ENCODE measurements at regions not wholly inside any gene's neighbourhood (a gene's known extent, or its start where the extent isn't known, plus 50 kb on each side); places are given as distances from the start of the nearest gene placed in this dataset.

GRCh38 chr2:122011493-122012270, 256.2 kb downstream of the TSN start:
- no peak for DNase-seq (ENCODE audit: low read depth)
- no peak overlapping the region for H3K4me3 ChIP-seq (ENCODE audit: low read depth, low read length)
- TF ChIP-seq MAX (IDR thresholded peaks at IDR 0.05; ENCODE audit: low read depth, low read length) (no peak), MYC (IDR thresholded peaks at IDR 0.05; ENCODE audit: low read depth, low read length) (no peak), POLR2A (IDR thresholded peaks at IDR 0.05; ENCODE audit: extremely low read depth, insufficient read length) (no peak)
- TF ChIP-seq, protein P1, sequence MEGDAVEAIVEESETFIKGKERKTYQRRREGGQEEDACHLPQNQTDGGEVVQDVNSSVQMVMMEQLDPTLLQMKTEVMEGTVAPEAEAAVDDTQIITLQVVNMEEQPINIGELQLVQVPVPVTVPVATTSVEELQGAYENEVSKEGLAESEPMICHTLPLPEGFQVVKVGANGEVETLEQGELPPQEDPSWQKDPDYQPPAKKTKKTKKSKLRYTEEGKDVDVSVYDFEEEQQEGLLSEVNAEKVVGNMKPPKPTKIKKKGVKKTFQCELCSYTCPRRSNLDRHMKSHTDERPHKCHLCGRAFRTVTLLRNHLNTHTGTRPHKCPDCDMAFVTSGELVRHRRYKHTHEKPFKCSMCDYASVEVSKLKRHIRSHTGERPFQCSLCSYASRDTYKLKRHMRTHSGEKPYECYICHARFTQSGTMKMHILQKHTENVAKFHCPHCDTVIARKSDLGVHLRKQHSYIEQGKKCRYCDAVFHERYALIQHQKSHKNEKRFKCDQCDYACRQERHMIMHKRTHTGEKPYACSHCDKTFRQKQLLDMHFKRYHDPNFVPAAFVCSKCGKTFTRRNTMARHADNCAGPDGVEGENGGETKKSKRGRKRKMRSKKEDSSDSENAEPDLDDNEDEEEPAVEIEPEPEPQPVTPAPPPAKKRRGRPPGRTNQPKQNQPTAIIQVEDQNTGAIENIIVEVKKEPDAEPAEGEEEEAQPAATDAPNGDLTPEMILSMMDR (IDR thresholded peaks at IDR 0.05; ENCODE audit: low read depth, low read length): no peak

DNA sequence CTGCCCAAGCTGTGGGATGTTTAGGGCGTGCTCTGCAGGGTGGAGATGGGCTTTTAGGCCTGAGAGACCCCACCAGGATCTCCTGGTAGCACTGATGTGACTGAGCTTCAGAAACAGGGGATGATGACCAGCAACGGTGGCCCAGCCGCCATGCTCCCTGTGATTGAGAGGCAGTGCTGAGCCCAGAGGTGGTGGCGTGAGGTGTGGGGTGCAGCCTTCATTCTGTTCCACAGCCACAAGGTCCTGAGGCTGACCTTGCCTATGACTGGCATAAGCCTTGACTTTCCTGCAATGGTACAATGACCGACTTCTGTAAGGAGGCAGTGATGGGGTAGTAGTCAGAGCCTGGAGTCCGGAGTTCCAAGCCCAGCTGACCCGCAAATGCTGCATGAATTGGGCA, 263.3 kb downstream of the TSN start:
- no peak overlapping the region for H3K4me3 ChIP-seq (ENCODE audit: low read depth, low read length)
- no peak for DNase-seq (ENCODE audit: low read depth)
- no peak for TF ChIP-seq MYC (IDR thresholded peaks at IDR 0.05; ENCODE audit: low read depth, low read length)
- TF ChIP-seq MAX (IDR thresholded peaks at IDR 0.05; ENCODE audit: low read depth, low read length): no peak
- no peak for TF ChIP-seq POLR2A (IDR thresholded peaks at IDR 0.05; ENCODE audit: extremely low read depth, insufficient read length)
- TF ChIP-seq, protein P1 (IDR thresholded peaks at IDR 0.05; ENCODE audit: low read depth, low read length): no peak

DNA sequence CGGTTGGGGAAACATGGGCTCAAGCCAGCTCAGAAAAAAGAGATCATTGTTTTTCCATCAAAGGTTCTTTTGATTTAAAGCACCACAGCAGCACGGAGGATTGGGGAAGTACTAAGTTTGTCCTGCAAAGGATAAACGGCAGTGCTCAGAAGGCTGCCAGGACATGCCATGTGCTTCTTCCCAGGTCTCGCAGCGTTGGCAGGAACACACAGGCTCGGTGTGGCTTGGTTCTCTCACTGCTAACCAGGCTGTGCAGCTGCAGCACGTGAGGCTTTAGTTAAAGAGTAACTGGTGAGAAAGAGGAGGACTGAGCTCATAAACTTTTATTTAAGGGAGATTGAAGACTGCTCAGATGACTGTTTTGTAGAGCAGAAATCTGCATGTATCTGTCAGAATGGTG, 264.3 kb downstream of the TSN start:
- no peak overlapping the region for H3K4me3 ChIP-seq (ENCODE audit: low read depth, low read length)
- DNase-seq (ENCODE audit: low read depth): no peak
- TF ChIP-seq MAX (IDR thresholded peaks at IDR 0.05; ENCODE audit: low read depth, low read length) (no peak), POLR2A (IDR thresholded peaks at IDR 0.05; ENCODE audit: extremely low read depth, insufficient read length) (no peak), MYC (IDR thresholded peaks at IDR 0.05; ENCODE audit: low read depth, low read length) (no peak)
- TF ChIP-seq, protein P1 (IDR thresholded peaks at IDR 0.05; ENCODE audit: low read depth, low read length): no peak

DNA sequence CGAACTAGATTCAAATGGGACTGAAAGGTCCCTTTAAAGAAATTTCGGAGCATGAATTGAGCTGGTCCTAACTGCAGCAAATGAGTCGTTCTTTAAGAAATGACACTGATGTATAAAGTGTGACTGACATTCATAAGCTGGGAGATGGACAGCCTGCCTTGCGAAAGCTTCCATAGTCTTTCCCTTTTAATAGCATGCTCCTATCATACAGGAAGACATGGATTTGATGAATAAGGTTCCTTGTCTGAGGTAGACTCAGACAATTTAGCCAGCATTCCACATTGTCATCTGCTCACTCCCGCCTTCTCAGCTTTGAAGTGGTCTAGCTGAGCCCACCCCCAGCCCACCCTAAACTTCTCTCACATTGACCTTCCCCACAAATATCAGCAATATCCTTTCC, 264.9 kb downstream of the TSN start:
- no peak for DNase-seq (ENCODE audit: low read depth)
- H3K4me3 ChIP-seq (ENCODE audit: low read depth, low read length): no peak overlapping the region
- no peak for TF ChIP-seq MAX (IDR thresholded peaks at IDR 0.05; ENCODE audit: low read depth, low read length)
- TF ChIP-seq, protein P1 (IDR thresholded peaks at IDR 0.05; ENCODE audit: low read depth, low read length): no peak
- no peak for TF ChIP-seq MYC (IDR thresholded peaks at IDR 0.05; ENCODE audit: low read depth, low read length)
- no peak for TF ChIP-seq POLR2A (IDR thresholded peaks at IDR 0.05; ENCODE audit: extremely low read depth, insufficient read length)

DNA sequence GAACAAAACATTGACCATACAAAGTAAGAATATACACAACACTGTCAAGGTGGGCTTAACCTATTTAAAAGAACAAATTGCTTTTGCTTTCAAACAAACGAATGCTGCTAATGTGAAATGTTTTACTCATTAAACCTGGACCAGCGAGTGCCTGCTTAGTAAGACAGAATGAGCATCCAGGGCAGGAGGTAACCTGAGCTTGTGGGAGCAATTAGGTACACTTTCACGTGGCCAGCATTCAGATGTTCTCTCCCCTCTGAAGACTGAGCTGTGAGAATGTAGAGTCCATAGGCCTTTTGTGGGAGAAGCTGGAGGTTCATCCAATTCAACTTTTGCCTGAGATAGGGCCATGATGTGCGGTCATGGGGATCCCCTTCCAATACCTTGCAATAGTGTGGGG, 266.5 kb downstream of the TSN start:
- TF ChIP-seq, protein P1 (IDR thresholded peaks at IDR 0.05; ENCODE audit: low read depth, low read length): no peak
- TF ChIP-seq POLR2A (IDR thresholded peaks at IDR 0.05; ENCODE audit: extremely low read depth, insufficient read length): no peak
- TF ChIP-seq MYC (IDR thresholded peaks at IDR 0.05; ENCODE audit: low read depth, low read length): no peak
- no peak for TF ChIP-seq MAX (IDR thresholded peaks at IDR 0.05; ENCODE audit: low read depth, low read length)
- no peak for DNase-seq (ENCODE audit: low read depth)

More for the DNA sequence above, 266.5 kb downstream of the TSN start:
- no peak overlapping the region for H3K4me3 ChIP-seq (ENCODE audit: low read depth, low read length)
